ENCODE measurements at regions not wholly inside any gene's neighbourhood (a gene's known extent, or its start where the extent isn't known, plus 50 kb on each side); places are given as distances from the start of the nearest gene placed in this dataset.

- no peaks in the 10 kb centered on the region for H4K20me1 ChIP-seq (ENCODE audit: insufficient read depth, low read length)
- H3K9me2 ChIP-seq (replicated peaks; ENCODE audit: insufficient read depth, low read length): no peaks in the 10 kb centered on the region
- no peaks in the 10 kb centered on the region for H3K27me3 ChIP-seq (replicated peaks; ENCODE audit: insufficient read depth, low read length)
- no peaks in the 10 kb centered on the region for H3F3A ChIP-seq (ENCODE audit: insufficient read depth, low read length)
- no peak overlapping the region for H3K4me2 ChIP-seq (ENCODE audit: low read depth, low read length)
- H3K4me1 ChIP-seq (ENCODE audit: low read length): no peaks in the 10 kb centered on the region
- no peak overlapping the region for H2AFZ ChIP-seq (ENCODE audit: low read length)
- H3K27ac ChIP-seq (ENCODE audit: low read length): no peak overlapping the region
- H3K4me3 ChIP-seq (ENCODE audit: low read length): no peak overlapping the region
- no peaks in the 10 kb centered on the region for H3K79me2 ChIP-seq (ENCODE audit: low read length)
- DNase-seq: no peak
- H3K9ac ChIP-seq (ENCODE audit: low read length): no peak overlapping the region
- no peak for TF ChIP-seq EZH2 (optimal IDR thresholded peaks at IDR 0.05; ENCODE audit: low read depth, low read length)
- TF ChIP-seq EZH2phosphoT487 (IDR thresholded peaks at IDR 0.05; ENCODE audit: low read length): no peak
- TF ChIP-seq CTCF (IDR thresholded peaks at IDR 0.05; ENCODE audit: low read length): no peak
- no peaks in the 10 kb centered on the region for H3K36me3 ChIP-seq (replicated peaks; ENCODE audit: insufficient read depth, low read length)
- H3K9me3 ChIP-seq (replicated peaks; ENCODE audit: insufficient read depth, low read length): no peaks in the 10 kb centered on the region
Measured at GRCh38 chr9:18260521-18260920, 213.4 kb upstream of the ADAMTSL1 start.

DNA sequence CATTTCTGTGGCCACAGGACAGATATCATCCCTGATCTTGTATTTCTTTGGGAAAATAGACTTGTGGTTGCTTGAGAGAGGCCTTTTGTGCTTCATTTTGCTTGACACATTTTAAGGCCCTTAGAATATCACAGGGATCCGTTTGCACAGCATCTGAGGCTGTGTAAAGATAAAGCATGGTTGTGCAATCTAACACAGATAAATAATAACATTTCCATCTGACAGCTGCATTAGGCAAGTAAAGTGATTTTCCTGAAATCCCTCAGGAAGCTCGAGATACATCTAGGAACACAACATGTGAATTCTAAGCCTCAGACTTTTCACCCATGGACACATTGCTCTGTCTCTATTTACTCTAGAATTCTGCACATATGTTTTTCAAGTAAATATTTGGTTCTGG, 212.8 kb upstream of the ADAMTSL1 start:
- no peaks in the 10 kb centered on the region for H3K9me2 ChIP-seq (replicated peaks; ENCODE audit: insufficient read depth, low read length)
- H3K36me3 ChIP-seq (replicated peaks; ENCODE audit: insufficient read depth, low read length): no peaks in the 10 kb centered on the region
- no peak for DNase-seq
- H3F3A ChIP-seq (ENCODE audit: insufficient read depth, low read length): no peaks in the 10 kb centered on the region
- no peaks in the 10 kb centered on the region for H3K27me3 ChIP-seq (replicated peaks; ENCODE audit: insufficient read depth, low read length)
- H3K9ac ChIP-seq (ENCODE audit: low read length): no peak overlapping the region
- no peaks in the 10 kb centered on the region for H3K79me2 ChIP-seq (ENCODE audit: low read length)
- no peak overlapping the region for H2AFZ ChIP-seq (ENCODE audit: low read length)
- no peaks in the 10 kb centered on the region for H3K9me3 ChIP-seq (replicated peaks; ENCODE audit: insufficient read depth, low read length)
- no peak overlapping the region for H3K27ac ChIP-seq (ENCODE audit: low read length)
- no peak overlapping the region for H3K4me3 ChIP-seq (ENCODE audit: low read length)
- no peaks in the 10 kb centered on the region for H4K20me1 ChIP-seq (ENCODE audit: insufficient read depth, low read length)
- TF ChIP-seq CTCF (IDR thresholded peaks at IDR 0.05; ENCODE audit: low read length): no peak
- TF ChIP-seq EZH2 (optimal IDR thresholded peaks at IDR 0.05; ENCODE audit: low read depth, low read length): no peak
- TF ChIP-seq EZH2phosphoT487 (IDR thresholded peaks at IDR 0.05; ENCODE audit: low read length): no peak
- no peak overlapping the region for H3K4me2 ChIP-seq (ENCODE audit: low read depth, low read length)
- H3K4me1 ChIP-seq (ENCODE audit: low read length): no peaks in the 10 kb centered on the region

DNA sequence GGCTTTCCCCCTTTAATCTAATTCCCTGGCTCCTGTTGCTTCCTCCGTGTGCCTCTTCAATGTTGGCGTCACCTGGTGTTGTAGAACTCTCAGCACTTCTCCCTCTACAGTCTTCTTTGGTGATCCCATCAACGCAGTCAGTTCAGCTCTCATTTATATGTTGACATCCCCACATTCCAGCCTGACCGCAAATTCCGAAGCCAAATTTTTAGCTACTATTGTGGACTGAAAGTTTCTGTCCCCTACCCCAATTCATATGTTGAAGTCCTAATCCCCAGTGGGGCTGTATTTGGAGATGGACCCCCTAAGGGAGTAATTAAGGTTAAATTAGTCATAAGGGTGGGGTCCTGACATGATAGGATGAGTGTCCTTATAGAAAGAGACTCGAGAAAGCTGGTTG, 210.6 kb upstream of the ADAMTSL1 start:
- no peak for TF ChIP-seq CTCF (IDR thresholded peaks at IDR 0.05; ENCODE audit: low read length)
- TF ChIP-seq EZH2 (optimal IDR thresholded peaks at IDR 0.05; ENCODE audit: low read depth, low read length): no peak
- TF ChIP-seq EZH2phosphoT487 (IDR thresholded peaks at IDR 0.05; ENCODE audit: low read length): no peak
- H3K4me2 ChIP-seq (ENCODE audit: low read depth, low read length): no peak overlapping the region
- H3K9ac ChIP-seq (ENCODE audit: low read length): no peak overlapping the region
- no peaks in the 10 kb centered on the region for H3F3A ChIP-seq (ENCODE audit: insufficient read depth, low read length)
- no peak for DNase-seq
- H3K4me3 ChIP-seq (ENCODE audit: low read length): no peak overlapping the region
- no peaks in the 10 kb centered on the region for H3K9me2 ChIP-seq (replicated peaks; ENCODE audit: insufficient read depth, low read length)
- no peaks in the 10 kb centered on the region for H3K4me1 ChIP-seq (ENCODE audit: low read length)
- no peaks in the 10 kb centered on the region for H4K20me1 ChIP-seq (ENCODE audit: insufficient read depth, low read length)
- no peaks in the 10 kb centered on the region for H3K36me3 ChIP-seq (replicated peaks; ENCODE audit: insufficient read depth, low read length)
- no peak overlapping the region for H3K27ac ChIP-seq (ENCODE audit: low read length)
- no peaks in the 10 kb centered on the region for H3K27me3 ChIP-seq (replicated peaks; ENCODE audit: insufficient read depth, low read length)
- H3K79me2 ChIP-seq (ENCODE audit: low read length): no peaks in the 10 kb centered on the region
- H3K9me3 ChIP-seq (replicated peaks; ENCODE audit: insufficient read depth, low read length): no peaks in the 10 kb centered on the region
- no peak overlapping the region for H2AFZ ChIP-seq (ENCODE audit: low read length)

Measured in MM.1S (cell line).